GM19463 (cell line): ENCODE measurements at regions not wholly inside any gene's neighbourhood (a gene's known extent, or its start where the extent isn't known, plus 50 kb on each side); places are given as distances from the start of the nearest gene placed in this dataset.
"Not testable (repeated sequence)": the region's sequence is repeated elsewhere in the genome, so short reads cannot be mapped to it uniquely, and the experiment has no call there.

Source experiments
- ATAC-seq: cut with Tn5 transposase; IDR thresholded peaks from one replicate; pipeline ENCODE4 v1.9.1; 2021; ENCODE audit warnings: mild to moderate bottlenecking, moderate library complexity; ENCODE audit not compliant: unreplicated experiment

GRCh38 chr1:65059930-65060538 lies 88.0 kb upstream of the AK4 start:
- ATAC-seq, result no peak

GRCh38 chr1:65062339-65062738 lies 85.7 kb upstream of the AK4 start:
- ATAC-seq, result no peak

- ATAC-seq, result no peak
These were observed 85.0 kb upstream of the AK4 start for GRCh38 chr1:65063025-65063424.

- ATAC-seq, result no peak
These were observed 83.0 kb upstream of the AK4 start for GRCh38 chr1:65064981-65065380.

- ATAC-seq, result no peak
These were observed 82.2 kb upstream of the AK4 start for GRCh38 chr1:65065524-65066418.

- no peak for ATAC-seq
These were observed 81.6 kb upstream of the AK4 start for GRCh38 chr1:65066419-65066765.

GRCh38 chr1:65066766-65067490 lies 81.1 kb upstream of the AK4 start:
- ATAC-seq, result no peak

- no peak for ATAC-seq
These were observed 80.4 kb upstream of the AK4 start for GRCh38 chr1:65067491-65068201.

GRCh38 chr1:65068202-65069010 lies 79.6 kb upstream of the AK4 start:
- no peak for ATAC-seq

- ATAC-seq, result no peak
These were observed 78.9 kb upstream of the AK4 start for GRCh38 chr1:65069011-65069565.

GRCh38 chr1:65072845-65073244 lies 75.2 kb upstream of the AK4 start:
- ATAC-seq, result no peak

- peak; percentile 74 for ATAC-seq
These were observed 72.7 kb upstream of the AK4 start for GRCh38 chr1:65075123-65075976.

- ATAC-seq, result no peak
These were observed 70.6 kb upstream of the AK4 start for GRCh38 chr1:65077369-65077768.

- no peak for ATAC-seq
These were observed 68.1 kb upstream of the AK4 start for GRCh38 chr1:65079941-65080340.

- no peak for ATAC-seq
These were observed 65.5 kb upstream of the AK4 start for GRCh38 chr1:65082346-65083040.

GRCh38 chr1:65083263-65083896 lies 64.6 kb upstream of the AK4 start:
- ATAC-seq, result no peak

GRCh38 chr1:65084066-65084465 lies 63.9 kb upstream of the AK4 start:
- no peak for ATAC-seq

GRCh38 chr1:65087519-65087918 lies 60.5 kb upstream of the AK4 start:
- ATAC-seq, result not testable (repeated sequence)
